ENCODE measurements at regions not wholly inside any gene's neighbourhood (a gene's known extent, or its start where the extent isn't known, plus 50 kb on each side); places are given as distances from the start of the nearest gene placed in this dataset.

DNA sequence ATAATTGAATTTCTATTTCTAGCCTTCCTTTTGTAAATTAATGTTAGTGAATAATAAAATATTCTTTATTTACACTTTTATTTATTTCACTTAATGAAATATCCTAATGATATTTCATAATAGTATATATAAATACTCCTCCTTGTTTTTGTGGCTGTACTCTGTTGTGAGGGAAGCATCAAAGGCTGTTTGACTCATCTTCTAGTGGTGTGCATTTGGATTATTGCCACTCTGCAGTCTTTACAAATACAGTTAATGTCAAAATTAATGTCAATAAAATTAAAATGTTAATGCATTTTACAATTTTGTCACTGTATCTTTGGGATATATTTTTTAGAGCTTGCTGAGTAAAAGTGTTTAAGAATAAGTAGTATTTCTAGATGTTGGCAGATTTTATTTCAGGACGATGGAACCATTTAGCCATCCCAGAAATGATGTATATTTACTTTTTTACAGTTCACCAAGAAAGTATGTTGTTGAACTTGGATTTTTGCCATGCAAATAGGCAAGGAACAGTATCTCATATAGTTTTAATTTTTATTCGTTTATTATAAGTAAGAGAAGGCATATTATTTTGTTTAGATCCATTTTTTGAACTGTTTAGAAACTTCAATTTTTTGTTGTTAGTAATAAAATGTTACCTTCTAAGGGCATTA, 281.2 kb upstream of the SLITRK6 start:
- H3K4me1 ChIP-seq (ENCODE audit: insufficient read depth), result no peaks in the 10 kb centered on the region
- no peaks in the 10 kb centered on the region for H3K36me3 ChIP-seq
- no peak overlapping the region for H3K27ac ChIP-seq
- TF ChIP-seq EP300 (IDR thresholded peaks at IDR 0.05) (no peak), POLR2A (IDR thresholded peaks at IDR 0.05) (no peak)
- TF ChIP-seq, protein P1, sequence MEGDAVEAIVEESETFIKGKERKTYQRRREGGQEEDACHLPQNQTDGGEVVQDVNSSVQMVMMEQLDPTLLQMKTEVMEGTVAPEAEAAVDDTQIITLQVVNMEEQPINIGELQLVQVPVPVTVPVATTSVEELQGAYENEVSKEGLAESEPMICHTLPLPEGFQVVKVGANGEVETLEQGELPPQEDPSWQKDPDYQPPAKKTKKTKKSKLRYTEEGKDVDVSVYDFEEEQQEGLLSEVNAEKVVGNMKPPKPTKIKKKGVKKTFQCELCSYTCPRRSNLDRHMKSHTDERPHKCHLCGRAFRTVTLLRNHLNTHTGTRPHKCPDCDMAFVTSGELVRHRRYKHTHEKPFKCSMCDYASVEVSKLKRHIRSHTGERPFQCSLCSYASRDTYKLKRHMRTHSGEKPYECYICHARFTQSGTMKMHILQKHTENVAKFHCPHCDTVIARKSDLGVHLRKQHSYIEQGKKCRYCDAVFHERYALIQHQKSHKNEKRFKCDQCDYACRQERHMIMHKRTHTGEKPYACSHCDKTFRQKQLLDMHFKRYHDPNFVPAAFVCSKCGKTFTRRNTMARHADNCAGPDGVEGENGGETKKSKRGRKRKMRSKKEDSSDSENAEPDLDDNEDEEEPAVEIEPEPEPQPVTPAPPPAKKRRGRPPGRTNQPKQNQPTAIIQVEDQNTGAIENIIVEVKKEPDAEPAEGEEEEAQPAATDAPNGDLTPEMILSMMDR (IDR thresholded peaks at IDR 0.05), result no peak
- WGBS, 3 donors, result 31 to 53% (median 39%) methylated on average over 2 of the region's 2 CpGs
- H3K27me3 ChIP-seq, result no peaks in the 10 kb centered on the region
- no peak overlapping the region for H3K4me3 ChIP-seq
- H3K9me3 ChIP-seq, result no peaks in the 10 kb centered on the region
- no peak for DNase-seq
- intact Hi-C loops (cut with DNase I), result no loop called here

DNA sequence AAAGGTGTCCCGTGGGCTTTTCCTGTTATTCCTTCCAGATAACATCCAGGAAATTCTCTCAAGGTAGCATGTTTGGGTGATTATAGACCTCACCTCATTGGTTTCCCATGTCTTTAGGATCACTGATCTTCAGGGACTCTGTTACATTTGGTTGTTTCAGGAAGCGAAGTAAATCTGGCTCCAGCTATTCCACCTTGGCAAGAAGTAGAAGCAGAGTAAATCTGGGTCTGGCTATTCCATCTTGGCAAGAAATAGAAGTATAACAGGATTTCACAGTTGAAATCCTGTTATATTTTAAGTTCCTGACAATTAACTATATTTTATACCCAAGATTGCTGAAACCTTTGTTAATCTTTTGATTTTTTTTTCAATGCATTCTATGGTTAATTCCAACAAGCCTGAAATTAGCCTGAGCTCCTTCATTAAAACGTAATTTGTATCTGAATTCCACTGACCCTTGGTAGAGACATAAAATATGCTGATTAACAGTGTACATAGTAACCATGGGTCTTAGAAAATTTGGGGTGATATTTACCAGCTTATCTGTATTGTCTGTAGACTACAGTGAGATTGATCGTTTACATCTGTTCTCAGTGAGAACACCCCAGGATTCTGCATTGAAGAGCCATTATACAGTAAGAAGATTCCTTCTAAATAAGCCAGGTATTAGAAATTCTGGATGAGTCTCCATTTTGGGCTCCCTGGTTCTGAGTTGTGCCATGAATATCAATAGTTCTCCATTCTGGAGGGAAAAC, 267.6 kb upstream of the SLITRK6 start:
- DNase-seq, result no peak
- Histone ChIP-seq H3K9me3 (no peaks in the 10 kb centered on the region), H3K27ac (no peak overlapping the region), H3K4me3 (no peak overlapping the region), H3K27me3 (no peaks in the 10 kb centered on the region), H3K4me1 (ENCODE audit: insufficient read depth) (no peaks in the 10 kb centered on the region), H3K36me3 (no peaks in the 10 kb centered on the region)
- no peak for TF ChIP-seq POLR2A (IDR thresholded peaks at IDR 0.05)
- TF ChIP-seq EP300 (IDR thresholded peaks at IDR 0.05), result no peak
- 34 to 40% (median 40%) methylated on average over 4 of the region's 4 CpGs for WGBS, 3 donors
- intact Hi-C loops (cut with DNase I), result no loop called here

DNA sequence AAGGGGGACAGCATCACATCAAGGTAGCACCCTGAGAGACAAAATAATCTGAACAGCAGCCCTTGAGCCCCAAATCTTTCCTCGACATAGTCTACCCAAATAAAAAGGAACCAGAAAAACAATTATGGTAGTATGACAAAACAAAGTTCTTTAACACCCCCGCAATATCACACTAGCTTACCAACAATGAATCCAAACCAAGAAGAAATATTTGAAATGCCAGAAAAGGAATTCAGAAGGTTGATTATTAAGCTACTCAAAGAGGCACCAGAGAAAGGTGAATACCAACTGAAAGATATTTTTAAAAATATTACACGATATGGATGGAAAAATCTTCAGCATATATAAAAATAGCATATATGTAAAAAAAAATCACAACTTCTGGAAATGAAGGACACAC, 252.9 kb upstream of the SLITRK6 start:
- TF ChIP-seq POLR2A (IDR thresholded peaks at IDR 0.05), result no peak
- TF ChIP-seq EP300 (IDR thresholded peaks at IDR 0.05), result no peak
- TF ChIP-seq, protein P1 (IDR thresholded peaks at IDR 0.05), result no peak
- Histone ChIP-seq H3K4me3 (no peak overlapping the region), H3K4me1 (ENCODE audit: insufficient read depth) (no peaks in the 10 kb centered on the region), H3K27me3 (no peaks in the 10 kb centered on the region), H3K36me3 (no peaks in the 10 kb centered on the region), H3K27ac (no peak overlapping the region), H3K9me3 (no peaks in the 10 kb centered on the region)
- DNase-seq, result no peak
- WGBS, 3 donors, result 92 to 94% (median 93%) methylated on average over 3 of the region's 3 CpGs
- intact Hi-C loops (cut with DNase I), result no loop called here

DNA sequence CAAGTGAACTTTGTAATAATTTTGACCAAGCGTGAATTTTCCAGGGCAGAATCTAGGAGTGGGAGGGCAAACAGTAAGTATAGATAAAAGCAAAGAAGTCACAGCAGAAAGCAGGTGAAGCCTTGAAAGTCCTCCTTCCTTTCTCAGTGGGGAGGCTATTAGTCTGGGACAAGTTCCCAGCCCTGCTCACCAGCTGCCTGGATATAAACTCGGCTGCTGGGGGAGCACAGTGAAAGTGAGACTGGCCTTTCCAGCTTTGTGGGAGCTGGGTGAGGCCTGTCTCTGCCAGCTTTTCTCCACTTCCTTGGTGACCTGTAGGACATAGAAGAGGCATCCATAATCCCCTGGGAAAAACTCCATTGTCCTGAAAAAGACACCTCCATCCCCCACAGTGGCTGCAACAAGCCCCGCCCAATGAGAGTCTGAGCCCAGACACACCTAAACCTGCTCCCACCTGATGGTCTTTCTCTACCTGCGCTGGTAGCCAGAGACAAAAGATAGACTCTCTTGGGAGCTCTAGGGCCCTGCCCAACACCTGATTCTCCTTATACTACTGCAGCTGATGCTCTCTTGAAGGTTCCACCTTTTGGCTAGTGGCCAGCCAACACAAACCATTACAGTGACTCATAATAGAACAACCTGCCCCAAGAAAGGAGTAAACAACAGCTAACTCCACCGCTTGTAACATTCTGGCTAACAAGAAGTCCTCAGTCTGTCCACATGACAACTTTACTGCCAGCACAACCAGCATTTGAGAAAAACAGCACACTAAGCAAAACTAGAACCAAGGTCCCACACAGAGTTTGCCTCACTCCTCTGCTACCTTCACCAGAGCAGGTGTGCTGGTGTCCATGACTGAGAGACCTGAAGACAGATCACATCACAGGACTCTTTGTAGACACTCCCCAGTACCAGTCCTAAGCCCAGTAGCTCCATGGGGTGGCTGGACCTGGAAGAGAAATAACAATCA, 252.2 kb upstream of the SLITRK6 start:
- 63 to 67% (median 63%) methylated on average over 5 of the region's 5 CpGs for WGBS, 3 donors
- Histone ChIP-seq H3K9me3 (no peaks in the 10 kb centered on the region), H3K4me3 (no peak overlapping the region), H3K27me3 (no peaks in the 10 kb centered on the region), H3K4me1 (ENCODE audit: insufficient read depth) (no peaks in the 10 kb centered on the region), H3K36me3 (no peaks in the 10 kb centered on the region), H3K27ac (no peak overlapping the region)
- no peak for DNase-seq
- intact Hi-C loops (cut with DNase I), result no loop called here
- TF ChIP-seq, protein P1 (IDR thresholded peaks at IDR 0.05), result no peak
- TF ChIP-seq EP300 (IDR thresholded peaks at IDR 0.05) (no peak), POLR2A (IDR thresholded peaks at IDR 0.05) (no peak)
